AG04450 (cell line): ENCODE measurements at regions not wholly inside any gene's neighbourhood (a gene's known extent, or its start where the extent isn't known, plus 50 kb on each side); places are given as distances from the start of the nearest gene placed in this dataset.
"Not testable (repeated sequence)": the region's sequence is repeated elsewhere in the genome, so short reads cannot be mapped to it uniquely, and the experiment has no call there.

Experiments used
- CTCF ChIA-PET: fragments of 300-600, 350-600 bp; formaldehyde crosslinking; extraction: SDS; loops from one replicate; lab custom pipeline; 2022; ENCODE audit warnings: antibody characterized with exemption, inconsistent platforms; lab: Charles Lee
- POLR2A ChIA-PET: fragments of 350-600 bp; formaldehyde crosslinking; extraction: SDS; loops from one replicate; lab custom pipeline; 2021; ENCODE audit warnings: antibody characterized with exemption, inconsistent platforms; lab: Yijun Ruan, JAX
- DNase-seq: peaks from one replicate; pipeline ENCODE4 v3.0.0-alpha.2; 2011; ENCODE audit warnings: low read depth, low spot score
- H3K27ac ChIP-seq: one replicate; pipeline ENCODE4 v1.5.1; 2012; ENCODE audit warnings: low read depth, low read length, control low read depth
- H3K27me3 ChIP-seq: one replicate; pipeline ENCODE4 v1.6.0; 2012; ENCODE audit warnings: low read length; ENCODE audit not compliant: control insufficient read depth, insufficient read depth
- H3K4me3 ChIP-seq: 2 replicates; pipeline ENCODE4 v1.5.1; 2011; ENCODE audit warnings: mild to moderate bottlenecking, low read depth, low read length, control low read depth
- H3K9me3 ChIP-seq: 2 replicates; pipeline ENCODE4 v1.5.1; 2012; ENCODE audit warnings: low read length; ENCODE audit not compliant: control insufficient read depth, insufficient read depth
- TF ChIP-seq, protein P1 (sequence below): IDR thresholded peaks from 2 replicates; pipeline ENCODE4 v1.5.1; 2011; ENCODE audit warnings: low read depth, low read length, control low read depth, inconsistent platforms

DNA sequence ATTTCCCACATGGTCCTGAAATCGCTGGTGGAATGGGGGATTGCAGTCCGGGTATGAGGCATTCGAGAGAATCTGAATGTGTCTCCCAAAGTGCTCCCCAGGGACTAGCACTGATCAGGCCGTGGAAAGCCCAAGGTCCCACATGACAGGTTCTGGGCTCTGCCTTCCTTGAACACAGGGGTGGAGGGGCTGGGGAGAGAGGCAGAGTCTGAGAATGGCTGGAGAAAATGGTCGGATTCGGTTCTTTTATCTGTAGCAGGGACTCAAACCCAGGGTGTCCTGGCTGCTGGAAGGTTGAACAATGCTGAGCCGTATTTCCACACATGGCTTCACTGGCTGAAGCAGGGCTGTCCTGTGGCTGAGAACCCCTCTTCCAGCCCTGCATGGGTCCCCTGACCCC is 122.7 kb upstream of the SULF2 start:
- CTCF ChIA-PET, H3K4me3 ChIP-seq, POLR2A ChIA-PET, H3K27me3 ChIP-seq, DNase-seq, H3K9me3 ChIP-seq, H3K27ac ChIP-seq: not testable (repeated sequence)

DNA sequence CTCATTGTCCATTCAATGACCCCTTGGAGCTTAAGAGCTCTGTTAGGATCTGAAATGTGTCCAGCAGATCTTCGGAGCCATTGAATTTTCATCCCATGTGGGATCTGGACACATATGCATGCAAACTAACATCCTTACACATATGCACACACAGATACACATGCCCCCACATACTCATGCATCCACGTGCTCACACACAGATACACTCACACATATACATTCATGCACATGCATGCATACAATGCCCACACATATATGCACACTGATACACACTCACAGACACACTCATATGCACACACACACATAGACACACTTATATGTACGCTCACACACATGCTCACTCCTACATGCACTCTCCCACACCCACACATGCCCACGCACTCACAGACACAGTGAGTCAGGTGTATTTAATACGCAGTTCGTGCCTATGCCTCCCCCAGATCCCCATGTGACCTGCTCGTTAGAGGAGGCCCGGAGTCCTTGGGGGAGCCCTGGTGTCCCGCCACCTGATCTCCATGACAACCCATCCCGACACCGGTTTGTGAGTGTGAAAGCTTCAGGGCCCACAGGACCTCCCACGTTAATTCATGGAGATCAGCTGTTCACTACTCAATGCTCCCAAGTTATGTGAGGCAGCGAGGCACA is 121.9 kb upstream of the SULF2 start:
- Histone ChIP-seq H3K27me3 (no peaks in the 10 kb centered on the region), H3K4me3 (no peak overlapping the region), H3K27ac (no peak overlapping the region), H3K9me3 (no peaks in the 10 kb centered on the region)
- DNase-seq: no peak
- ChIA-PET POLR2A (no interaction called here), CTCF (no interaction called here)
- TF ChIP-seq, protein P1, sequence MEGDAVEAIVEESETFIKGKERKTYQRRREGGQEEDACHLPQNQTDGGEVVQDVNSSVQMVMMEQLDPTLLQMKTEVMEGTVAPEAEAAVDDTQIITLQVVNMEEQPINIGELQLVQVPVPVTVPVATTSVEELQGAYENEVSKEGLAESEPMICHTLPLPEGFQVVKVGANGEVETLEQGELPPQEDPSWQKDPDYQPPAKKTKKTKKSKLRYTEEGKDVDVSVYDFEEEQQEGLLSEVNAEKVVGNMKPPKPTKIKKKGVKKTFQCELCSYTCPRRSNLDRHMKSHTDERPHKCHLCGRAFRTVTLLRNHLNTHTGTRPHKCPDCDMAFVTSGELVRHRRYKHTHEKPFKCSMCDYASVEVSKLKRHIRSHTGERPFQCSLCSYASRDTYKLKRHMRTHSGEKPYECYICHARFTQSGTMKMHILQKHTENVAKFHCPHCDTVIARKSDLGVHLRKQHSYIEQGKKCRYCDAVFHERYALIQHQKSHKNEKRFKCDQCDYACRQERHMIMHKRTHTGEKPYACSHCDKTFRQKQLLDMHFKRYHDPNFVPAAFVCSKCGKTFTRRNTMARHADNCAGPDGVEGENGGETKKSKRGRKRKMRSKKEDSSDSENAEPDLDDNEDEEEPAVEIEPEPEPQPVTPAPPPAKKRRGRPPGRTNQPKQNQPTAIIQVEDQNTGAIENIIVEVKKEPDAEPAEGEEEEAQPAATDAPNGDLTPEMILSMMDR: no peak

DNA sequence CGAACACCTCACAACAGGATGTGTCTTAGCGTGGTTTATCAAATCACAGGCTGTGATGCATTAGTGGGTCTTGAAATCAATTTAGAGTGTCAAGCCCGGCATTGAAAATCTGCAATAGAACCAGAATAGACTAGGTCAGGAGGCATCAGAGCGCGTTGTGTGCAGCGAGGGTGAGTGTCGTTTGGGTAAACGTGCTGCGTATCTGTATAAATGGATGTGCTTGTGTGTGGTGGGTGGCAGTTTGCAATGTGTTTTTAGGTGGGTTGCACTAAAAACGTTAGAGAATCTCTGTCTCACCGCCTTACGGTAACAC is 121.0 kb upstream of the SULF2 start:
- CTCF ChIA-PET: no interaction called here
- no peak for DNase-seq
- Histone ChIP-seq H3K9me3 (no peaks in the 10 kb centered on the region), H3K27me3 (no peaks in the 10 kb centered on the region), H3K27ac (no peak overlapping the region), H3K4me3 (no peak overlapping the region)
- TF ChIP-seq, protein P1: no peak
- POLR2A ChIA-PET: no interaction called here

DNA sequence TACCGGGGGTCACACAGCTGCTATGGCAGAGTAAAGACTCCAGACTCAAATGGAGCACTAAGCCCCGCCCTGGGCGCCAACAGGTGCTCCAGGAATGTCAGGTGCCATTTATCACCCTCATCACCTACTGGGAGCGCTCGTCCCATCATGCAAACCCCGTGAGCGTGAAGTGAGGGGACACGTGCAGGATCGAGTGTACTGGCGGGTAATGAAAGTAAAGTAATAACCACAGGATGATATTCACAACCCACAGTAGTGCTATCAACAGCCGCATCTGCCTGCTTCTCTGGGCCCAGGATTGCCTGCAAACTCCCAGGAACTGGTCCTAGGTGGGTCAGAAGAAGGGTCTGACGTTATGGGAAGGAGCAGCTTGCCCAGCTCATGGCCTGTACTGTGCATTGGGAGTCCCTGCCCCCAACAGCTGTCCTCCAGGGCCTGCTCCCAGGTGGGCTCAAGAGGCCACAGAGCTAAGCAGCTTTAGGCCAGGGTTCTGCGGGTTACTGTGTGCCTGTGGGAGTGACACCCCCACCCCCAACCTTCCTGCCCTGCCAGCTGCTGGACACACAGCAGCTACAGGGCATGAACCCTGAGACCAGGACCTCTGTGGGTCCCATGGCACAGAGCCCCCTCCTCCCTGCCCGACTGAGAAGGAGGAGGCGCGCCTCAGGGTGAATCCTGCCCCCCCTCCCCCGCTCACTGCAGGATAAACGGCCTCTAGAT is 120.5 kb upstream of the SULF2 start:
- CTCF ChIA-PET: no interaction called here

DNA sequence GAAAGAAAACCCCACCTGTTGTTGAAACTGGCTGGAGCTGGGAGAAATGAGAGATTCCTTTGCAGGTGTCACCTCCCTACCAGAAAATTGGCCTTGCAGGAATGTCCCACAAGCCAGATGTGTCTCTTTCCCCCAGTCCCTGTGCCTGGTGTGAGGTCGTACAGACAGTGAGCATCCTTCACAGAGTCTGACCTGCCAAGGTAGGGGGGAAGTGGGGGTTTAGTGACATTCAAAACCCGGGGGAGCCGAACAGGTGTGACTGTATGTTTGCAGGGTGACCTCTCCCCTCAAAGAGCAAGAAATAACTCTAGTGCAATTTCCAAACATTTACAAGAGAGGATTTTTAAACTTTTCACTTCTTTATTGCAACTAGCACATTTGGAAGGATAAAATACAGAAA is 117.7 kb upstream of the SULF2 start:
- H3K9me3 ChIP-seq, H3K4me3 ChIP-seq, H3K27ac ChIP-seq, CTCF ChIA-PET, DNase-seq, H3K27me3 ChIP-seq, POLR2A ChIA-PET: not testable (repeated sequence)

More for the DNA sequence above, 120.5 kb upstream of the SULF2 start:
- Histone ChIP-seq H3K4me3 (no peak overlapping the region), H3K9me3 (no peaks in the 10 kb centered on the region), H3K27ac (no peak overlapping the region), H3K27me3 (no peaks in the 10 kb centered on the region)
- no peak for DNase-seq
- TF ChIP-seq, protein P1: no peak
- POLR2A ChIA-PET: no interaction called here

DNA sequence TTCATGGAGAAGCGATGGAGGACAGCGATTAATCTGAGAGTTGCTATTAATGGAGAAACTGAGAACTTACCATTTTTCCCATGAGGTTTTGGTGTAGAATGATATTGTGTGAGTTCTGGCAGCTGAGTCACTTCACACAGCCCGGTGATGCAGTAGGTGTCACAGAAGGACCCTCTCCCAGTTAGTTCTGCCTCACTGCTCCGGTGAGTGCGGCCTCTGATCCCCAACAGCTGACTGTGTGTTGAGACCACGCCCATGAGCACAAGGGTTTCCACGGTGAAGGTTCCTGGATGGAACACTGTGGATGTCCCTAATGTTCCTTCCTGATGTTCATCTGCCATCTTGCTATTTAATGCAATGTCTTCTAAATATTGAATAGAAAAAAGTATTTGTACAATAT is 114.0 kb upstream of the SULF2 start:
- CTCF ChIA-PET, H3K9me3 ChIP-seq, H3K27ac ChIP-seq, H3K4me3 ChIP-seq, H3K27me3 ChIP-seq, DNase-seq, POLR2A ChIA-PET: not testable (repeated sequence)
